SU-DHL-6 (cell line): ENCODE measurements at regions not wholly inside any gene's neighbourhood (a gene's known extent, or its start where the extent isn't known, plus 50 kb on each side); places are given as distances from the start of the nearest gene placed in this dataset.

Experiments
- EZH2phosphoT487 ChIP-seq: fragments of 200-600 bp; sonication (generic), shearing (Covaris generic); conservative IDR thresholded peaks from 2 replicates; pipeline ENCODE4 v1.6.1; 2018; ENCODE audit warnings: mild to moderate bottlenecking, antibody characterized with exemption, low read length, moderate library complexity, mixed read lengths
- TF ChIP-seq, protein P1 (sequence below): fragments of 200-600 bp; sonication (generic); IDR thresholded peaks from one replicate; pipeline ENCODE4 v1.5.1; 2017; ENCODE audit warnings: antibody characterized with exemption, mild to moderate bottlenecking, low read length, moderate library complexity; ENCODE audit not compliant: insufficient read depth, poor library complexity, severe bottlenecking

DNA sequence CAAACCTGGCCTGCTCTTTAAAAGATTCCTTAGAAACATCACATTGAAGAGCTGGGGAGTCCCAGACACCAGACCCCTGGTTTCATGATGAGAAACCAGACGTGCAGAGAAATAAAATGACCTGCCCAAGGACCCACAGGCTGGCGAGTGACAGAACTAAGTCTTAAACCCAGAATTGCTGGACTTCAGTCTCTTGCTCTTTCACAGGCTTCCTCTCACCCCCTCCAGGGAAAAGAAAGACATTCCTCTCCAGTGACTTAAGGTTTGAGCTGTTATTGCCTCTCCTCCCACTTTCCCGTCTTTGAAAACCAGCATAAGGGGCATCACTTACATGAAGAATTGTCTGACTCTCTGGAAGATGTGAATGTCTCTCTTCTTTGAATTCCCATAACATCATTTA lies 535.2 kb downstream of the IRX1 start:
- TF ChIP-seq, protein P1, sequence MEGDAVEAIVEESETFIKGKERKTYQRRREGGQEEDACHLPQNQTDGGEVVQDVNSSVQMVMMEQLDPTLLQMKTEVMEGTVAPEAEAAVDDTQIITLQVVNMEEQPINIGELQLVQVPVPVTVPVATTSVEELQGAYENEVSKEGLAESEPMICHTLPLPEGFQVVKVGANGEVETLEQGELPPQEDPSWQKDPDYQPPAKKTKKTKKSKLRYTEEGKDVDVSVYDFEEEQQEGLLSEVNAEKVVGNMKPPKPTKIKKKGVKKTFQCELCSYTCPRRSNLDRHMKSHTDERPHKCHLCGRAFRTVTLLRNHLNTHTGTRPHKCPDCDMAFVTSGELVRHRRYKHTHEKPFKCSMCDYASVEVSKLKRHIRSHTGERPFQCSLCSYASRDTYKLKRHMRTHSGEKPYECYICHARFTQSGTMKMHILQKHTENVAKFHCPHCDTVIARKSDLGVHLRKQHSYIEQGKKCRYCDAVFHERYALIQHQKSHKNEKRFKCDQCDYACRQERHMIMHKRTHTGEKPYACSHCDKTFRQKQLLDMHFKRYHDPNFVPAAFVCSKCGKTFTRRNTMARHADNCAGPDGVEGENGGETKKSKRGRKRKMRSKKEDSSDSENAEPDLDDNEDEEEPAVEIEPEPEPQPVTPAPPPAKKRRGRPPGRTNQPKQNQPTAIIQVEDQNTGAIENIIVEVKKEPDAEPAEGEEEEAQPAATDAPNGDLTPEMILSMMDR = no peak
- no peak for TF ChIP-seq EZH2phosphoT487
